RWPE1 (cell line): ENCODE measurements at regions not wholly inside any gene's neighbourhood (a gene's known extent, or its start where the extent isn't known, plus 50 kb on each side); places are given as distances from the start of the nearest gene placed in this dataset.

ENCODE experiments used
- CTCF ChIA-PET: fragments of 350-600 bp; sonication (Branson Sonifier 250); formaldehyde crosslinking; extraction: SDS; loops from one replicate; lab custom pipeline; 2021; lab: Yijun Ruan, JAX
- POLR2A ChIA-PET: fragments of 400-600 bp; formaldehyde crosslinking; extraction: SDS; loops from one replicate; lab custom pipeline; 2020; ENCODE audit warnings: antibody characterized with exemption; ENCODE audit not compliant: low non-redundant PET; lab: Yijun Ruan, JAX
- DNase-seq: peaks from one replicate; pipeline ENCODE4 v3.0.0; 2012; ENCODE audit warnings: low spot score
- H3K27ac ChIP-seq: fragments of 450-650 bp; 2 replicates; pipeline ENCODE4 v1.5.1; 2017
- CTCF ChIP-seq: fragments of 450-650 bp; conservative IDR thresholded peaks from 2 replicates; pipeline ENCODE4 v1.5.1; 2017; ENCODE audit warnings: low read depth, mild to moderate bottlenecking

- CTCF ChIA-PET: no interaction called here
- DNase-seq: no peak
- no peak overlapping the region for H3K27ac ChIP-seq
- POLR2A ChIA-PET: no interaction called here
- no peak for TF ChIP-seq CTCF
Measured at GRCh38 chr15:29550834-29551465, 271.3 kb downstream of the TJP1 start.

GRCh38 chr15:29548006-29548405, 274.3 kb downstream of the TJP1 start:
- ChIA-PET CTCF (no interaction called here), POLR2A (interaction anchor here (0.6 kb wide), 1 partner anchor 78 kb away, joined by 3 read pairs; no protein-coding TSS in a partner anchor)
- no peak for TF ChIP-seq CTCF
- no peak for DNase-seq
- no peak overlapping the region for H3K27ac ChIP-seq

- POLR2A ChIA-PET: no interaction called here
- DNase-seq: no peak
- TF ChIP-seq CTCF: no peak
- CTCF ChIA-PET: interaction anchor here (0.6 kb wide), 2 partner anchors 18 to 101 kb away, joined by 3 to 6 read pairs; no protein-coding TSS in a partner anchor
- H3K27ac ChIP-seq: no peak overlapping the region
Measured at GRCh38 chr15:29544513-29545128, 275.0 kb upstream of the NSMCE3 start.

- CTCF ChIA-PET: no interaction called here
- POLR2A ChIA-PET: no interaction called here
- no peak for DNase-seq
- H3K27ac ChIP-seq: no peak overlapping the region
- no peak for TF ChIP-seq CTCF
Measured at GRCh38 chr15:29542994-29543393, 273.4 kb upstream of the NSMCE3 start.

- ChIA-PET POLR2A (no interaction called here), CTCF (no interaction called here)
- no peak overlapping the region for H3K27ac ChIP-seq
- TF ChIP-seq CTCF: no peak
- no peak for DNase-seq
Measured at GRCh38 chr15:29541309-29541708, 271.7 kb upstream of the NSMCE3 start.

- ChIA-PET CTCF (no interaction called here), POLR2A (no interaction called here)
- no peak for TF ChIP-seq CTCF
- H3K27ac ChIP-seq: no peak overlapping the region
- no peak for DNase-seq
Measured at GRCh38 chr15:29540479-29540878, 270.9 kb upstream of the NSMCE3 start.
